ENCODE measurements at regions not wholly inside any gene's neighbourhood (a gene's known extent, or its start where the extent isn't known, plus 50 kb on each side); places are given as distances from the start of the nearest gene placed in this dataset.

DNA sequence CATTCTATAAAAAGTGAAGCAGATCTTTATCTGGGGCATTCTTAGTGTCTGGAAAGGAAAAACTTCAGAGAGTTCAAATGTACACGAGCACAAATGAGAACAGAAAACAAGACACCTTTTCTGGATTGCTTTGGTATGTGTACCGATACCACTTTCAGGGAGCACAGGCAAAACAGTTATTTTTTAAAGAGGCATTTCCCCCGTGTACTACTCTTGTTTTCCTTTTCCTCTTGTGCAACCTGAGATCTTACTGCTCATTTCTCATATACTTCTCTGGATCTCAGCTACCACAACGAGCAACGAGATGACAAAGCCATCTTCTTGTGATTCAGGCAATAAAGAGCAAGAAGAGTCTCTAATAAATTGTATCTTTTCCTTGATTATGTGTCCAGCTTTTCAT is 463.6 kb downstream of the SHQ1 start:
- TF ChIP-seq, protein P1, sequence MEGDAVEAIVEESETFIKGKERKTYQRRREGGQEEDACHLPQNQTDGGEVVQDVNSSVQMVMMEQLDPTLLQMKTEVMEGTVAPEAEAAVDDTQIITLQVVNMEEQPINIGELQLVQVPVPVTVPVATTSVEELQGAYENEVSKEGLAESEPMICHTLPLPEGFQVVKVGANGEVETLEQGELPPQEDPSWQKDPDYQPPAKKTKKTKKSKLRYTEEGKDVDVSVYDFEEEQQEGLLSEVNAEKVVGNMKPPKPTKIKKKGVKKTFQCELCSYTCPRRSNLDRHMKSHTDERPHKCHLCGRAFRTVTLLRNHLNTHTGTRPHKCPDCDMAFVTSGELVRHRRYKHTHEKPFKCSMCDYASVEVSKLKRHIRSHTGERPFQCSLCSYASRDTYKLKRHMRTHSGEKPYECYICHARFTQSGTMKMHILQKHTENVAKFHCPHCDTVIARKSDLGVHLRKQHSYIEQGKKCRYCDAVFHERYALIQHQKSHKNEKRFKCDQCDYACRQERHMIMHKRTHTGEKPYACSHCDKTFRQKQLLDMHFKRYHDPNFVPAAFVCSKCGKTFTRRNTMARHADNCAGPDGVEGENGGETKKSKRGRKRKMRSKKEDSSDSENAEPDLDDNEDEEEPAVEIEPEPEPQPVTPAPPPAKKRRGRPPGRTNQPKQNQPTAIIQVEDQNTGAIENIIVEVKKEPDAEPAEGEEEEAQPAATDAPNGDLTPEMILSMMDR (IDR thresholded peaks at IDR 0.05; ENCODE audit: insufficient read depth, low read length, poor library complexity, severe bottlenecking) = no peak
- no peak for TF ChIP-seq EZH2phosphoT487 (conservative IDR thresholded peaks at IDR 0.05; ENCODE audit: low read length)

Measured in SU-DHL-6 (cell line).